ENCODE measurements at regions not wholly inside any gene's neighbourhood (a gene's known extent, or its start where the extent isn't known, plus 50 kb on each side); places are given as distances from the start of the nearest gene placed in this dataset.

- H3K4me1 Mint-ChIP-seq (ENCODE audit: low read depth), result no peaks in the 10 kb centered on the region
- H3K27ac Mint-ChIP-seq (ENCODE audit: unreplicated experiment), result no peak overlapping the region
- peaks cover 32% of the 10 kb centered on the region for H3K27me3 Mint-ChIP-seq (ENCODE audit: low read depth)
- no peak overlapping the region for H3K4me3 Mint-ChIP-seq (ENCODE audit: unreplicated experiment)
- H3K36me3 Mint-ChIP-seq (ENCODE audit: low read depth), result no peaks in the 10 kb centered on the region
- no peaks in the 10 kb centered on the region for H3K9me3 Mint-ChIP-seq (ENCODE audit: low read depth)
- TF ChIP-seq CTCF (IDR thresholded peaks at IDR 0.05), result no peak
- no peak for DNase-seq (ENCODE audit: low spot score)
Measured at GRCh38 chr1:30373471-30374399, 349.6 kb downstream of the MATN1 start.

GRCh38 chr1:30372792-30373433, 350.5 kb downstream of the MATN1 start:
- Mint-ChIP-seq H3K4me1 (ENCODE audit: low read depth) (no peaks in the 10 kb centered on the region), H3K9me3 (ENCODE audit: low read depth) (no peaks in the 10 kb centered on the region), H3K27ac (ENCODE audit: unreplicated experiment) (no peak overlapping the region), H3K4me3 (ENCODE audit: unreplicated experiment) (no peak overlapping the region), H3K27me3 (ENCODE audit: low read depth) (peaks cover 36% of the 10 kb centered on the region), H3K36me3 (ENCODE audit: low read depth) (no peaks in the 10 kb centered on the region)
- DNase-seq (ENCODE audit: low spot score), result no peak
- TF ChIP-seq CTCF (IDR thresholded peaks at IDR 0.05), result no peak

- H3K4me1 Mint-ChIP-seq (ENCODE audit: low read depth), result no peaks in the 10 kb centered on the region
- peaks cover 38% of the 10 kb centered on the region for H3K27me3 Mint-ChIP-seq (ENCODE audit: low read depth)
- H3K9me3 Mint-ChIP-seq (ENCODE audit: low read depth), result no peaks in the 10 kb centered on the region
- no peak overlapping the region for H3K4me3 Mint-ChIP-seq (ENCODE audit: unreplicated experiment)
- H3K36me3 Mint-ChIP-seq (ENCODE audit: low read depth), result no peaks in the 10 kb centered on the region
- no peak for TF ChIP-seq CTCF (IDR thresholded peaks at IDR 0.05)
- H3K27ac Mint-ChIP-seq (ENCODE audit: unreplicated experiment), result no peak overlapping the region
- DNase-seq (ENCODE audit: low spot score), result no peak
Measured at GRCh38 chr1:30371888-30372791, 351.2 kb downstream of the MATN1 start.

- Mint-ChIP-seq H3K9me3 (ENCODE audit: low read depth) (no peaks in the 10 kb centered on the region), H3K27me3 (ENCODE audit: low read depth) (peaks cover 33% of the 10 kb centered on the region), H3K27ac (ENCODE audit: unreplicated experiment) (no peak overlapping the region), H3K4me1 (ENCODE audit: low read depth) (no peaks in the 10 kb centered on the region), H3K36me3 (ENCODE audit: low read depth) (no peaks in the 10 kb centered on the region), H3K4me3 (ENCODE audit: unreplicated experiment) (no peak overlapping the region)
- TF ChIP-seq CTCF (IDR thresholded peaks at IDR 0.05), result no peak
- no peak for DNase-seq (ENCODE audit: low spot score)
Measured at GRCh38 chr1:30371179-30371788, 352.1 kb downstream of the MATN1 start.
